GM12892 (cell line): ENCODE measurements at regions not wholly inside any gene's neighbourhood (a gene's known extent, or its start where the extent isn't known, plus 50 kb on each side); places are given as distances from the start of the nearest gene placed in this dataset.
"Not testable (repeated sequence)": the region's sequence is repeated elsewhere in the genome, so short reads cannot be mapped to it uniquely, and the experiment has no call there.

ENCODE experiments used
- DNase-seq: peaks from one replicate; pipeline ENCODE4 v3.0.0; 2011; ENCODE audit not compliant: insufficient read length
- FAIRE-seq: peaks from 2 replicates; lab custom pipeline; 2011; peaks lifted over from hg19 to GRCh38; lab: Jason Lieb, UNC
- POLR2A ChIP-seq: IDR thresholded peaks from 2 replicates; pipeline ENCODE4 v1.6.1; 2011; ENCODE audit warnings: low read depth, low read length, control low read depth
- POLR2AphosphoS5 ChIP-seq: IDR thresholded peaks from 2 replicates; pipeline ENCODE4 v1.6.1; 2011; ENCODE audit warnings: low read depth, low read length, control low read depth
- TAF1 ChIP-seq: IDR thresholded peaks from 2 replicates; pipeline ENCODE4 v1.6.1; 2011; ENCODE audit warnings: low read depth, mild to moderate bottlenecking, control low read depth, low read length, borderline replicate concordance

GRCh38 chr1:219422811-219423598 lies 189.9 kb downstream of the ZC3H11B start:
- no peak for FAIRE-seq
- no peak for TF ChIP-seq POLR2A
- TF ChIP-seq TAF1, result no peak
- TF ChIP-seq POLR2AphosphoS5, result no peak
- no peak for DNase-seq

- TF ChIP-seq TAF1 (no peak), POLR2AphosphoS5 (no peak), POLR2A (no peak)
- no peak for DNase-seq
- no peak for FAIRE-seq
These were observed 192.0 kb downstream of the ZC3H11B start for GRCh38 chr1:219420913-219421312.

- TF ChIP-seq POLR2AphosphoS5, result no peak
- no peak for TF ChIP-seq POLR2A
- TF ChIP-seq TAF1, result no peak
- DNase-seq (no peak), FAIRE-seq (no peak)
These were observed 193.0 kb downstream of the ZC3H11B start for GRCh38 chr1:219419860-219420259.

- FAIRE-seq, result no peak
- TF ChIP-seq POLR2A (no peak), POLR2AphosphoS5 (no peak), TAF1 (no peak)
- DNase-seq, result no peak
These were observed 193.8 kb downstream of the ZC3H11B start for GRCh38 chr1:219419065-219419464.

- no peak for DNase-seq
- FAIRE-seq, result no peak
- TF ChIP-seq POLR2A (no peak), TAF1 (no peak), POLR2AphosphoS5 (no peak)
These were observed 195.3 kb downstream of the ZC3H11B start for GRCh38 chr1:219417610-219418009.

- TF ChIP-seq TAF1 (no peak), POLR2A (no peak), POLR2AphosphoS5 (no peak)
- FAIRE-seq (peak; percentile 61), DNase-seq (no peak)
These were observed 196.2 kb downstream of the ZC3H11B start for GRCh38 chr1:219416598-219417238.

GRCh38 chr1:219415915-219416314 lies 197.0 kb downstream of the ZC3H11B start:
- TF ChIP-seq POLR2A, result no peak
- TF ChIP-seq POLR2AphosphoS5, result no peak
- no peak for TF ChIP-seq TAF1
- no peak for FAIRE-seq

GRCh38 chr1:219415433-219415832 lies 197.5 kb downstream of the ZC3H11B start:
- TF ChIP-seq TAF1 (no peak), POLR2A (no peak), POLR2AphosphoS5 (no peak)
- DNase-seq (no peak), FAIRE-seq (no peak)

More at GRCh38 chr1:219415915-219416314, 197.0 kb downstream of the ZC3H11B start:
- DNase-seq, result no peak

- FAIRE-seq (no peak), DNase-seq (no peak)
- TF ChIP-seq POLR2AphosphoS5, result no peak
- TF ChIP-seq TAF1, result no peak
- TF ChIP-seq POLR2A, result no peak
These were observed 198.7 kb downstream of the ZC3H11B start for GRCh38 chr1:219414250-219414649.

GRCh38 chr1:219413536-219413935 lies 199.4 kb downstream of the ZC3H11B start:
- no peak for TF ChIP-seq TAF1
- FAIRE-seq (no peak), DNase-seq (no peak)

- no peak for DNase-seq
- TF ChIP-seq POLR2AphosphoS5, result no peak
- no peak for TF ChIP-seq POLR2A
- no peak for TF ChIP-seq TAF1
- no peak for FAIRE-seq
These were observed 200.1 kb downstream of the ZC3H11B start for GRCh38 chr1:219412772-219413171.

- DNase-seq, FAIRE-seq: not testable (repeated sequence)
These were observed 202.2 kb downstream of the ZC3H11B start for GRCh38 chr1:219410721-219411120.
